Esophagus muscularis mucosa (tissue), 4 donors: ENCODE measurements at regions not wholly inside any gene's neighbourhood (a gene's known extent, or its start where the extent isn't known, plus 50 kb on each side); places are given as distances from the start of the nearest gene placed in this dataset.

ENCODE experiments used
- DNase-seq: peaks from one replicate; pipeline ENCODE4 v3.0.0-alpha.2; 2017; ENCODE audit errors: extremely low spot score
- H3K27ac ChIP-seq, 4 donors: fragments of 200-600 bp; sonication (generic); replicated peaks in 1 of 4; 1 replicate in 3 of 4; 2 replicates in 1 of 4; pipeline ENCODE4 v1.5.1; 2016 to 2019; ENCODE audit warnings: mild to moderate bottlenecking in 1 of 4
- H3K27me3 ChIP-seq, 4 donors: fragments of 200-600 bp; sonication (generic); one replicate each; pipeline versions ENCODE4 v1.5.1 to v1.6.0; 2016 to 2019
- H3K36me3 ChIP-seq, 4 donors: fragments of 200-600 bp; sonication (generic); one replicate each; pipeline ENCODE4 v1.5.1; 2016 to 2019
- H3K4me1 ChIP-seq, 4 donors: fragments of 200-600 bp; sonication (generic); one replicate each; pipeline ENCODE4 v1.5.1; 2016 to 2019
- H3K4me3 ChIP-seq, 4 donors: fragments of 200-600 bp; sonication (generic); 1 replicate in 2 of 4; 2 replicates in 2 of 4; pipeline ENCODE4 v1.5.1; 2016 to 2019; ENCODE audit warnings: mild to moderate bottlenecking in 4 of 4, moderate library complexity in 1 of 4
- H3K9me3 ChIP-seq, 4 donors: fragments of 200-600 bp; sonication (generic); 1 replicate in 3 of 4; 2 replicates in 1 of 4; pipeline ENCODE4 v1.5.1; 2016 to 2019
- EP300 ChIP-seq: sonication (generic); formaldehyde crosslinking; IDR thresholded peaks from one replicate; pipeline ENCODE4 v1.6.1; 2017; ENCODE audit warnings: antibody characterized with exemption
- POLR2A ChIP-seq: fragments of 450-650 bp; IDR thresholded peaks from one replicate; pipeline ENCODE4 v1.6.1; 2017; ENCODE audit warnings: antibody characterized with exemption, moderate library complexity, mild to moderate bottlenecking, low read depth
- POLR2AphosphoS5 ChIP-seq, 2 donors: sonication (generic); formaldehyde crosslinking; IDR thresholded peaks; one replicate each; pipeline ENCODE4 v1.6.1; 2017; ENCODE audit warnings: antibody characterized with exemption in 2 of 2
- WGBS: methylation state at CpG from one replicate; pipeline ENCODE4 v1.1.5; 2018; 5-methylcytosine and 5-hydroxymethylcytosine counted together
- intact Hi-C: fragments of 100-400 bp; cut with DNase I; formaldehyde crosslinking; loops from one replicate; pipeline ENCODE4 v1.15.1; 2023
- TF ChIP-seq, protein P1 (sequence below), 3 experiments: fragments of 200-600 bp in 2 of 3; fragments of 450-650 bp in 1 of 3; sonication (generic) in 2 of 3; IDR thresholded peaks; one replicate each; pipeline ENCODE4 v1.5.1; 2017 to 2019; ENCODE audit warnings: antibody characterized with exemption in 3 of 3, mild to moderate bottlenecking in 2 of 3, moderate library complexity in 1 of 3

DNA sequence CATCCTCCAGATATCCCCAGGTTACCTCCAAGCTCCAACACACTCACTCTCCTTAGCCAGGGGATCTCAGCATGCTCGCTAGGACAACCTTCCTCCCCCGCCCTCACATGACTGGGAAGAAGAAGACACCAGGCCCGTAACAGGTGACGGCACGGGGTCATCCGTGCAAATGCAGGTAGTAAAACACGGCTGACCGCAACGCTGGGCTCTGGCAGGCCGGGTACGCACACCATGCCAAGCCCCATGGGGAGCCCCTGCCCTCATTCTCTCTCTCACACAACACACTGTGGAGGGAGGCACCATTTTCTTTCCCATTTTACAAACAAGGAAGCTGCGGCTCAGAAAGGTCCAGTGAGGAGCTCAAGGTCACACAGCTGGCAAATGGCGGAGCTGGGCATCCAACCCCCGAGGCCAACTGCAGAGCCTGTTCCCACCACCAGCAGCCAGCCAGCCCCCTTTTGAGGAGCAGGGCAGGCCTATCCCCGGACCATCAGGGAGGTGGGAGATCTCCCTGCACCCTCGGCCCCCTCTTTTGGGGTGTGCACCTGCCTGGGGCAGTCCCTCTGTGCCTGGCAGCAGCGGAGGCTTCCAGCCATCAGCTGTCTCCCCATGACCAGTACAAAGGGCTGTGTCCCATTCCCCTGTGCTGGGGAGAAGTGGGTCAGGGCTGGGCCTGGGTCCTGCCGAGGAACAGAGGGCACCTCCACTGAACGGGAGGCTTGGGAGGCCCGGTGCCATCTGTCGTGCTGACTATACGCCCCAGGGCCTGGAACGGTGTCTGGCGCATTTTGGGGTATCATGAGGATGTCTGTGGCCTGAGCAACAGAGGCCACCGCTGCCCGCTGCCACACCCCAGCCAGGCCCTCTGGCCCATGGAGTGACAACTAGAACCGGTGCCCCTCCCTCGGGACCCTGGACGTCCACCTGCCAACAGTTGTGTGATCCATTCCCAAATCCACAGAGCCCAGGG is 280.9 kb downstream of the CTTN start:
- Histone ChIP-seq H3K27me3 (no peaks in the 10 kb centered on the region), H3K36me3 (no peaks in the 10 kb centered on the region), H3K4me3 (no peak overlapping the region), H3K27ac (no peak overlapping the region), H3K9me3 (no peaks in the 10 kb centered on the region), H3K4me1 (no peaks in the 10 kb centered on the region)
- no peak for DNase-seq
- no peak for TF ChIP-seq EP300
- TF ChIP-seq POLR2A, result no peak
- TF ChIP-seq, protein P1, sequence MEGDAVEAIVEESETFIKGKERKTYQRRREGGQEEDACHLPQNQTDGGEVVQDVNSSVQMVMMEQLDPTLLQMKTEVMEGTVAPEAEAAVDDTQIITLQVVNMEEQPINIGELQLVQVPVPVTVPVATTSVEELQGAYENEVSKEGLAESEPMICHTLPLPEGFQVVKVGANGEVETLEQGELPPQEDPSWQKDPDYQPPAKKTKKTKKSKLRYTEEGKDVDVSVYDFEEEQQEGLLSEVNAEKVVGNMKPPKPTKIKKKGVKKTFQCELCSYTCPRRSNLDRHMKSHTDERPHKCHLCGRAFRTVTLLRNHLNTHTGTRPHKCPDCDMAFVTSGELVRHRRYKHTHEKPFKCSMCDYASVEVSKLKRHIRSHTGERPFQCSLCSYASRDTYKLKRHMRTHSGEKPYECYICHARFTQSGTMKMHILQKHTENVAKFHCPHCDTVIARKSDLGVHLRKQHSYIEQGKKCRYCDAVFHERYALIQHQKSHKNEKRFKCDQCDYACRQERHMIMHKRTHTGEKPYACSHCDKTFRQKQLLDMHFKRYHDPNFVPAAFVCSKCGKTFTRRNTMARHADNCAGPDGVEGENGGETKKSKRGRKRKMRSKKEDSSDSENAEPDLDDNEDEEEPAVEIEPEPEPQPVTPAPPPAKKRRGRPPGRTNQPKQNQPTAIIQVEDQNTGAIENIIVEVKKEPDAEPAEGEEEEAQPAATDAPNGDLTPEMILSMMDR (IDR thresholded peaks at IDR 0.05), result no peak
- no peak for TF ChIP-seq POLR2AphosphoS5 (IDR thresholded peaks at IDR 0.05)
- WGBS, result 93% methylated on average over 21 of the region's 29 CpGs
- intact Hi-C loops, result no loop called here

DNA sequence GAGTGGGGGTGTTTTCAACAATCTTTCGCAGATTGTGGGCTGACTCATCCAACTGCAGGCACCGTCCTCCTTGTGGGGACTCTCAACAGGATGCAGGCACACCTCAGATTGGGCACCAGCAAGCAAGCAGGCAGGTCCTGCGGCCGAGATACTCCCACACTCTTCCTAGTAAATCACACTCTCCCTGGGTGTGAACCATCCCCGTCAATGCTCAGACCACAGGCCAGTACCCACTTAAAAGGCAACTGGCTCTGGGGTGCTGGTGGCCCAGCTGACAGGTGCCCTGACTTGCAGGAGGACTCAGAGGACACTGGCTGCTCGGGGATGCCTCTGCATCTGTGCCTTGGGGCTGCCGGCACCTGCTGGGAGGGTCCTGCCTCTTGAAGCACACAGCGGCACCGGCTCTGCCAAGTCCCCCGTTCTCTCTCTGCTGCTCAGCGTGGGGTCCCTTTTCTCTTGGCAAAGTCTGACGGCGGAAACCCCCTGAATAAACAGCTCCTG is 282.5 kb downstream of the CTTN start:
- Histone ChIP-seq H3K36me3 (no peaks in the 10 kb centered on the region), H3K4me3 (no peak overlapping the region), H3K9me3 (no peaks in the 10 kb centered on the region), H3K27me3 (no peaks in the 10 kb centered on the region), H3K4me1 (no peaks in the 10 kb centered on the region), H3K27ac (no peak overlapping the region)
- intact Hi-C loops, result no loop called here
- no peak for TF ChIP-seq POLR2AphosphoS5 (IDR thresholded peaks at IDR 0.05)
- TF ChIP-seq EP300, result no peak
- TF ChIP-seq, protein P1 (IDR thresholded peaks at IDR 0.05), result no peak
- no peak for TF ChIP-seq POLR2A
- 74% methylated on average over 7 of the region's 13 CpGs for WGBS
- DNase-seq, result no peak

DNA sequence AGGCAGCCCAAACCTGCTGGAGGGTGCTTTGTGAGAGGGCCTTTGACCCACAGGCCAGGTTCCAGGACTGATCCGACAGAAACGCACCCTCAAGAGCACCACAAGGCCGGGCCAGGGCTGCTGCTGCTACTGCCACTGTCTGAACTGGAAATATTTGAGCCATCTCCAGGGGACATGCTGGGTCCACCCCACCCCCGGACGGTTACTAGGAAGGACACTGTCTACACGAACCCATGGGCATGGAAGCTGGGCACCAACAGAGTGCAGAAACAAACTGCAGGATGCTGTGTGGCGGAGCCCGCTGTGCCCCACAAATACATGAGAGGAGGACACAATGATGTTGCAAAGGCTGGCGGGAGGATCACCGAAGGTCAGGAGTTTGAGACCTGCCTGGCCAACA is 283.7 kb downstream of the CTTN start:
- Histone ChIP-seq H3K27ac (no peak overlapping the region), H3K36me3 (no peaks in the 10 kb centered on the region), H3K27me3 (no peaks in the 10 kb centered on the region), H3K4me1 (no peaks in the 10 kb centered on the region), H3K4me3 (no peak overlapping the region), H3K9me3 (no peaks in the 10 kb centered on the region)
- TF ChIP-seq EP300 (no peak), POLR2A (no peak), POLR2AphosphoS5 (IDR thresholded peaks at IDR 0.05) (no peak)
- TF ChIP-seq, protein P1 (IDR thresholded peaks at IDR 0.05), result no peak
- DNase-seq, result no peak
- WGBS, result 94% methylated on average over 7 of the region's 10 CpGs
- intact Hi-C loops, result no loop called here

DNA sequence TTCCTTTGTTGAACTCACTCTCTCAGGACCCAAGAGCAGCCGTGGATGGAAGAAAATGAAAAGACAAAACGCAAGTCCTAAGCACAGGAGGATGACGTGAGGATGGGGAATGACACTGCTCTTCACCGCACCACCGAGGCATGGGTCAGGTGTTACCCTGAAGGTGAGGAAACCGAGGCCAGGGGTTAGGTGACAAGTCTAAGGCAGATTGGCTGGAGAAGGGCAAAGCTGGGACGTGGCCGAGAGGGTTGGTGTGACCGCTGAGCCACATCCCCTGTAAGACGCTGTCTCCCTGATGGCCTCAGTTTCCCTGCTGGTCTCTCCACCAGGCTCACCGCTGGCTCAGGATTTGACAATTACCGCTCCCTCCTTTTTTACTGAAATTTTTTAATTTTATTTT is 284.4 kb downstream of the CTTN start:
- H3K36me3 ChIP-seq, result no peaks in the 10 kb centered on the region
- no peaks in the 10 kb centered on the region for H3K4me1 ChIP-seq
- no peak overlapping the region for H3K4me3 ChIP-seq
- TF ChIP-seq, protein P1 (IDR thresholded peaks at IDR 0.05), result no peak
- no peak for TF ChIP-seq EP300
- TF ChIP-seq POLR2AphosphoS5 (IDR thresholded peaks at IDR 0.05), result no peak
- TF ChIP-seq POLR2A, result no peak
- H3K9me3 ChIP-seq, result no peaks in the 10 kb centered on the region
- DNase-seq, result no peak
- WGBS, result 90% methylated on average over 12 of the region's 12 CpGs
- intact Hi-C loops, result no loop called here
- no peak overlapping the region for H3K27ac ChIP-seq
- no peaks in the 10 kb centered on the region for H3K27me3 ChIP-seq
